NCI-H2081 (cell line): ENCODE measurements at regions not wholly inside any gene's neighbourhood (a gene's known extent, or its start where the extent isn't known, plus 50 kb on each side); places are given as distances from the start of the nearest gene placed in this dataset.

ENCODE experiments used
- DNase-seq, 2 experiments: peaks; one replicate each; lab custom pipeline; 2025; lab: John Stamatoyannopoulos, UW

GRCh38 chr2:236499691-236500578, 69.7 kb upstream of the ACKR3 start:
- DNase-seq, result no peak

GRCh38 chr2:236501026-236501425, 68.6 kb upstream of the ACKR3 start:
- DNase-seq, result no peak

- no peak for DNase-seq
Observed at GRCh38 chr2:236501531-236501930, 68.1 kb upstream of the ACKR3 start.

- no peak for DNase-seq
Observed at GRCh38 chr2:236503100-236503499, 66.5 kb upstream of the ACKR3 start.

GRCh38 chr2:236503583-236503982, 66.0 kb upstream of the ACKR3 start:
- no peak for DNase-seq

GRCh38 chr2:236505041-236505440, 64.6 kb upstream of the ACKR3 start:
- DNase-seq, result no peak

GRCh38 chr2:236505648-236506047, 64.0 kb upstream of the ACKR3 start:
- DNase-seq, result no peak

- no peak for DNase-seq
Observed at GRCh38 chr2:236507393-236508085, 62.1 kb upstream of the ACKR3 start.

- no peak for DNase-seq
Observed at GRCh38 chr2:236508466-236508865, 61.2 kb upstream of the ACKR3 start.

- DNase-seq, result no peak
Observed at GRCh38 chr2:236510034-236510433, 59.6 kb upstream of the ACKR3 start.

- DNase-seq, result no peak
Observed at GRCh38 chr2:236511266-236511665, 58.4 kb upstream of the ACKR3 start.

GRCh38 chr2:236512267-236512666, 57.4 kb upstream of the ACKR3 start:
- DNase-seq, result no peak

GRCh38 chr2:236512902-236513435, 56.7 kb upstream of the ACKR3 start:
- DNase-seq, result peak in 1 of 2 experiments; percentile 2

GRCh38 chr2:236513956-236514355, 55.7 kb upstream of the ACKR3 start:
- no peak for DNase-seq

GRCh38 chr2:236516708-236517107, 52.9 kb upstream of the ACKR3 start:
- no peak for DNase-seq

- no peak for DNase-seq
Observed at GRCh38 chr2:236517251-236518031, 52.2 kb upstream of the ACKR3 start.
